EH (cell line): ENCODE measurements at regions not wholly inside any gene's neighbourhood (a gene's known extent, or its start where the extent isn't known, plus 50 kb on each side); places are given as distances from the start of the nearest gene placed in this dataset.
A peak's percentile ranks its signal among the peaks of the same experiment; 100 is the strongest.
"Not testable (repeated sequence)": the region's sequence is repeated elsewhere in the genome, so short reads cannot be mapped to it uniquely, and the experiment has no call there.

Experiments used
- DNase-seq: peaks from one replicate; pipeline ENCODE4 v3.0.0-alpha.2; 2015; ENCODE audit warnings: low read depth

DNA sequence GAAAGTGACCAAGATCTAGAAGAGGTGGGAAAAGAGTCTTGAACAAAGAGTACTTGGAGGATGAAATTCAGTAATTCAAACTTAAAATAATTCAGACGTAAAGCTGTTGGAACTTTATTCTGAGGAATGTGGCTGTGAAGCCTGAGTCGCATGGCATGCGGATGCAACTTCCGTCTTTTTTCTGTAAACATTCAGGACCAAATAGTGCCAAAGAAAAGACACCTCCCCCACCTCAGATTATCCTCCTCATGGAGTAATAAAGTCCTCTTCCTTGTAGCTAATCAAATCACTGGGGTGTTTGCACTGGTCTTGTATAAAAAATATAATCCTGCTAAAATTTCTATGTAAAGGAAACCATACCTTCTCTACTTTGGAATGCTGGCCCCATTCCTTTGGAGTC, 790.4 kb downstream of the TSN start:
- peak; percentile 42 for DNase-seq

DNA sequence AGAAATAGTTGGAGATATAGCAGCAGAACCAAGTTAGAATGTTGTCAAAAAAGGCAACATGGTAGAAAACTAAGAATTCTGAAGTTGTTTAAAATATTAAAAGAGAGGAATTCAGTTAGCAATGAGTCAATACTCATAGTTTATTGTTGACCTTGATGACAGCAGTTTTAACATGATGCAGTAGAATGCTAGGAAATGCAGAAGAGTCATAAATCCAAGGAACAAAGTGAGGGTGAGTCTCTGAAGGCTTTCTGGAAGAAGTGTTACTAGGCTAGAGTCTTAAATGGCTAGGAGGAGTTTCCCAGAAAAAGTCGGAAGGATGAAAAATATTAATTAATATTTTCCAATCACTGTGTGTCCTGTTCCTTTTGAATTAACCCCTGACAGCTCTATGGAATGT, 807.3 kb downstream of the TSN start:
- DNase-seq = no peak

DNA sequence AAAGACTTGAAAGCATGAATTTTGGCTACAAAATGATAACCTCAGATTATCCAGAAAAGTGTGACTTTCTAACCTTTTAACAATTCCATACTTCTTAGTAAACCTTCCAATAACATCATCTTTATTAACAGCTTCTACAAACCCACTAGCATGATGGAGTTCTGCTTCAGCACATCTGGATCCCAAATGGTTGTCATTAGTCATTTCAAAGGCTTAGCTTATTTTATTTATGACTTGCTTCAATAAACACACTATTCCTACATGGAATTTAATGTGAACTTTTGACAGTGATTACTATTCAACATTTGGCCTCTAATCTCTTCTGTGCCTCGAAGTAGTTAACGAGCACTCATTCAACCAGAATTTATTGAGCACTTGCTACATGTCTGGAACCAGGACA, 808.3 kb downstream of the TSN start:
- no peak for DNase-seq

DNA sequence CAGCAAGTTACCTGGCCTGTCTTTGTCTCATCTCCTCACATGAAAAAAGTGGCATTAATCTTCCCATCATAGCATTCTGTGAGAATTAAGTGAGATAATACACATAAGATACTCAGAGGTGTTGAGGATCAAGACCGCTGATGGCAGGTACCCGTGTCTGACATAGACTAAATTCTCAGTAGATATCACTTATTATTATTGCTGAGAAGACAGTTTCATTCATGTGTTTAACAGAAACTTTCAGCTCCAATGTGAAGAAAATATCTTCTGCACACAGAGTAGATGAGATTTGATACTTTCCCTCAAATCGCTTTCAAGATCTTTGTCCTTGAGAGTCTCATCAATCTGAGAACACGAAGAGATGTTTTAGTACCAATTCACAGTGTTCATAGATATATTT, 809.4 kb downstream of the TSN start:
- no peak for DNase-seq

DNA sequence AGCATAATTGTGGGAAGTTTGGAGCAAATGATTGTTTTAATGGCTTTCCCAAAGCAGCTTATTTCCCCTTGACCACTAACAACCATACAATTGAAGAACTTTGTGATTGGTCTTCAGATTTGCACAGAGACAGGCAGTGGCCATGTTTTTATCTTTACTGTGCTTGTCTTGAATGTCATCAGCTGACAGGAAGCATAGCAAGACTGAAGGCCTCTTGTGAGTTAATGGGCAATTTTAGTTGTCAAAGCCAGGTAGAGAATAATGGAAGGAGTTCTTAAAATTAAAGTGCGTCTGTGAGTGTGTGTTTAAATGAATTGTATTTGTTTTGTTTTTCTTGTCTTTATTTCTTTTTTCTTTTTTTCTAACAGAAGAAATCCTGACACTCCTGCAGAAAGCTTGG, 809.9 kb downstream of the TSN start:
- no peak for DNase-seq

DNA sequence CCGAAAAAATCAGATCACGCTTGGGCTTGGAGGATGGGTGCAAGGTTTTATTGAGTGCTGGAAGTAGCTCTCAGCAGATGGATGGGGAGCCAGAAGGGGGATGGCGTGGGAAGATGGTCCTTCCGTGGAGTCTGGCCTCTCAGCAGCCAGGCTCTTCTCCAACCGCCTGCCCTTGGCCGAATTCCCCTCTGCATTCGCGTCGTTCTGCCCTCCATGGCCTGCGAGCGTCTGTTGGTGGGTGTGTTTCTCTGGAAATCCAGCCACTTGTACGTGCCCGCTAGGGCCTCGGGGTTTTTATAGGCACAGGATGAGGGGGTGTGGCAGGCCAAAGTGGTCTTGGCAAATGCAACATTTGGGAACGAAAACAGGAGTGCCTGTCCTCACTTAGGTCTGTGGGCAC, 815.2 kb downstream of the TSN start:
- no peak for DNase-seq

DNA sequence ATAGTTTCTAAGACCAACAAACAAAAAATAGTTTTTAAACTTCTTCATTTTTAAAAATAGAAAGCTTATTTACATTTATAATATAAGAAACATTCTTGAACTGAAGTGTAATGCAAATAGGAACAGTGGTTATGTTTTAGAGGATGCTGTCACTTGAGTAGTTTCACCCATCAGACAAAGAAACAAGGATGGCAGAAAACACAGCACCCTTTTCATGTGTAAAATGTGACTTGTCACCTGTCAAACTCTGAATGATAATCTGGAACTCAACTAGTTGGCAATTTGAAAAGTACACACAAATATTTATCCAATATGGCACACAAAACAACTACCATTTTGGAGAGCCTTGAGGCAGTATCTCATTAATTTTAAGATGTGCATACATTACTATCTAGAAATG, 816.0 kb downstream of the TSN start:
- not testable (repeated sequence) for DNase-seq

DNA sequence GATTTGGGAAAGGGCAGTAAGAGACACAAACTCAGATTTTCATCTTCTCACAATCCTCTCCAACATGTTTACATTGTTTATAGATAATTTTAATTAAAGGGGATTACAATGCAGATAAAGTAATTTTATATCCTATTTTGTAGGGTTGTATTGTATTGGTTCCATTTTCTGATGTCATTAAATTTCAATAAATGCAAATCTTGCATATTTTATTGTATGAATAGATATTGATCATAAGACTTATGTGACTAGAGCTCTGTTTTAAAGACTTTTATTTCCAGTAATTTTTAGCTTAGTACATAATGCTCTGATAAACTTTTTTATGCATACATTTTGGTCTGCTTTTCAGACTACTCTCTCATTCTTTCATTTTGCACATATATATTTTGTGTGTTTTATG, 819.6 kb downstream of the TSN start:
- DNase-seq = no peak

DNA sequence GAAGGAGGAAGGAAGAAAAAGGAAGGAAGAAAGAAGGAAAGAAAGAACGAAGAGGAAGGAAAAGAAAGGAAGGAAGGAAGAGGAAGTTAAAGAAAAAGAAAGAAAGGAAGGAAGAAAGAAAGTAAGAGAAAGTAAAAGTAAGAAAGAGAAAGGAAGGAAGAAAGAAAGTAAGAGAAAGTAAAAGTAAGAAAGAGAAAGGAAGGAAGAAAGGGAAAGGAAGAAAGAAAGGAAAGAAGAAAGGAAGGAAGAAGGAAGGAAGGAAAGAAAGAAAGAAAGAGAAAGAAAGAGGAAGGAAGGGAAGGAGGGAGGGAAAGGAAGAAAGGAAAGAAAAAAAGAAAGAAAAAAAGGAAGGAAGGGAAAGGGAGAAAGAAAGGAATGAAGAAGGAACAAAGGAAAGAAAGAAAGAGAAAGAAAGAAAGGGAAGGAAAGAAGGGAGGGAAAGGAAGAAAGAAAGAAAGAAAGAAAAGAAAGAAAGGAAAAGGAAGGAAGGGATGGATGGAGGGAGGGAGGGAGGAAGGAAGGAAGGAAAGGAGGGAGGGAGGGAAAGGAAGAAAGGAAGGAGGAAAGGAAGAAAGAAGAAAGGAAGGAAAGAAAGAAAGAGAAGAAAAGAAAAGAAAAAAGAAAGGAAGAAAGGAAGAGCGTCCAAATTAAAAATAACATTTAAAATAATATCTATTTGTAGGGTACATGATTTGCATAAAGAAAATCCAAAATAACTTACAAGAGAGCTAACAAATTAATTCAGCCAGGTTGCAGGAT, 827.9 kb downstream of the TSN start:
- no peak for DNase-seq

DNA sequence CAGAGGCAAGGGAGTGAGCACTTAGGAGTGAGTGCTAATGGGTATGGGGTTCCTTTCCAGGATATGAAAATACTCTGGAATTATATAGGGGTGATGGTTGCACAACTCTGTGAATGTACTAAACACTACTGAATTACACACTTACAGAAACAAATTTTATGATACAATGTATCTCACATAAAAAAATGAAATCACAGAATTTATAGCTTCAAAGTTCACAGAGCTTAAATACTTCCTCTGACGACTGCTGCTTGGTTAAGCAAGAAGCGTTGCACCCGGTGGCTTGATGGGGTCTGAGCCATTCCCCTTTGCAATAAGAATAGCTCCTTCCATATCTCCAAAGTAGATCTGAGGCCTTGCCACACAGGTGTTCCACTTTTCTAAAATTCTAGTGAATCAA, 835.1 kb downstream of the TSN start:
- no peak for DNase-seq

DNA sequence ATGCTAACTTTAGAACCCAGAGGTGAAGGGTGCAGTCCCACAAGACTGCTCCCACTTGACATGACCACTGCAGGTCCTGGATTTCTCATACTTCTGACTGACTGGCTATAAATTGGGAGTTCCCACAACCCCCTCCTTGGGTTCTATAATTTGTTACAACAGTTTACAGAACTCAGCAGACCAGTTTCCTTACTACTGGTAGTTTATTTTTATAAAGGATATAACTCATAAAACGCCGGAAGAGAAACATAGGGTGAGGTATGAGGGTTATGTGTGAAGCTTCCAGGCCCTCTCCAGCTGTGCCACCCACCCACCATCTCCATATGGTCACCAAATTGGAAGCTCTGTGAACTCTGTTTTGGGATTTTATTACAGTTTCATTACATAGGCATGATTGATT, 839.6 kb downstream of the TSN start:
- no peak for DNase-seq

DNA sequence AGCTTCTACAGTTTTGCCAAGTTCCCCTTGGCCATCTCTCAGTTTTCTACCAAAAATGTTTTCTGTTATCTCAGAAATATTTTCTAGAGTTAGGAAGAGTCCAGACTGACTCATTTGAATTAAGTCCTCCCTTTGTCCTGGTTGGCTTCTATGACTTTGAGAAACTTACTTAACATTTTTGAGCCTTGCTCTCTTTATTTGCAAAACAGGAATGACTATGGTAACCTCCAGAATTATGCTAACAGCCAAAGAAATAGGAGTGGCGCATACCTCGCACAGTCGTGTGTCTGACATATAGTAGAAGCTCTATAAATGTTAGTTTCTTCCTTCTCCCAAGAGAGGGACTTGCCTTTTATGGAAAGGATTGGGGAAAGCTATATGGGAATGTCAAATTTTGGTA, 841.1 kb downstream of the TSN start:
- no peak for DNase-seq

DNA sequence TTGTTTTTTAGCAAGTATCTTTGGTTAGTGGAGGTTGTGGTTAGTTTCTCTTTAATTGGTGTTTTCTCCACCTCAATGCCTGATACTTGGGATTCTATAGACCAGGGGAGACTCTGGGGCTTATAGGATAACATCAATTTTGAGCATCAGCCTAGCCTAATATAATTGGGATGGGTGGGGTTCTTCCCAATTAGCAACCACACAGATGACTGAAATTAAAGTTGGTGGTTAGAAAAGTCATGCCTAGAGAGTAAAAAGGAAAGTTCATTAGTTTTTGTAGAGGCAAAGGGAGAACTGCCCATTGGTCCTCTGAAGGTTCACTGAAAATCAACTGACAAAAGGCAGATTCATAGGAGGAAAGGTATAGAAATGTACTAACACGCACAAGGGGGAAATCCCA, 843.3 kb downstream of the TSN start:
- DNase-seq = no peak

DNA sequence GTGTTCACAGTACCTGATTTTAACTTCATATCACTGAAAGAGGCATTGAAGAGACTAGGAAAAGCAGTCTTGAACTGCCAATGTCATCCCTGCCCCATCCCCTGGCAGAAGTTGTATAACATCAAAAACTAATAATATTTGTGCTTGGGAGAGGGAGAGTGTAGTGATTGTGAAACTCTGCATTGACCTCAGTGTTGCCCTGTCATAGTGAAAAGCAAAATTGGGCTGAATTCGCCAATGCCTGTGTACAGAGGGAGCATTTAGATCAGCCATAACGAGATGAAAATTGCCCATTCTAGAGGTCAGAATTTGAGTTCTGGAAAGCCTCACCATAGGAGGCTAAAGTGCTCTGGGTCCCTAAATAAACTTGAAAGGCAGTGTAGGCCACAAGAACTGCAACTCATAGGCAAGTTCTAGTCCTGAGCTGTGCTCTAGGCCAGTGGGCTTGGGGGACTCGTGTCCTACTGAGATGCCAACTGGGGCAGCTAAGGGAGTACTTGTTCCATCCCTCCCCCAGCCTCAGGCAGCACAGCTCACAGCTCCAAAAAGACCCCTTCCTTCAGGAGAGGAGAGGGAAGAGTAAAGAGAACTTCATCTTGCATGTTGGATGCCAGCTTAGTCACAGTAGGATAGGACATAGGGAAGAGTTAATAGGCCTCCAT, 855.6 kb downstream of the TSN start:
- DNase-seq = no peak

DNA sequence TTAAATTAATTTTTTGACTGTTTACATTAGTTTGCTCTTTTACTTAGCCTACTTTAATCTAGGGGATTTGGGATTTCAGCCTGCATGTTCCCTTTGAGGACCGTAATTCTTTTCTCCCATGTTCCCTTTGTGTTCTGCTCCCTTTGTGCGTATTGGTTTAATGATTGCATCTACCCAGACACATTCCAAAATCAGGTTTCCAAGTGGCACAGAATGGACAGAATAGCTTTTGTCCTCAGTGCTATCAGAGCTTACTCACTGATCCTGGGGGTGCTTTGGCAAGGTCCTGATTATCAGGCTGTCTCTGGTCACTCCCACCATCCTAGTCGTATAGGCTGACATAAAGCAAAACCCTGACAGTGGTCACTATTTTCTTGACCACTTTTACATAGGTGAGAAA, 867.5 kb downstream of the TSN start:
- no peak for DNase-seq

DNA sequence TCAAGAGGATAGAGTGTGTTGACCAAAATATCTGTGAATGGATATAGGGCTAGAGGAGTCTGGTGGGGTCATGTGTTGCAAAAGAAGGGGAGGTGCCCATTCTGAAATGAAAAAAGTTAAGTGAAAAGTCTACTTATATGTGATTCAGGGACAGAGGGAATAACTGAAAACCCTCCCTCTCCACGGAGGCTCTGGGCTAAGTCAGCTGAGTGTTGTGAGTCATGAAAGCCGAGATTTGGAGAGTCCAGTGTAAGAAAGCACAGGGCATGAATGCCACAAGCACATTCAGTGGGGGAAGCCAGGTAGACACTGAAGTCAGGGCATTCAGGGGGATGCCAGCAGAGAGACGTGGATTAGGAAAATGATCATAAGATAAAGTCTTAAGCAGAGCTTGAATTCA, 871.9 kb downstream of the TSN start:
- no peak for DNase-seq

DNA sequence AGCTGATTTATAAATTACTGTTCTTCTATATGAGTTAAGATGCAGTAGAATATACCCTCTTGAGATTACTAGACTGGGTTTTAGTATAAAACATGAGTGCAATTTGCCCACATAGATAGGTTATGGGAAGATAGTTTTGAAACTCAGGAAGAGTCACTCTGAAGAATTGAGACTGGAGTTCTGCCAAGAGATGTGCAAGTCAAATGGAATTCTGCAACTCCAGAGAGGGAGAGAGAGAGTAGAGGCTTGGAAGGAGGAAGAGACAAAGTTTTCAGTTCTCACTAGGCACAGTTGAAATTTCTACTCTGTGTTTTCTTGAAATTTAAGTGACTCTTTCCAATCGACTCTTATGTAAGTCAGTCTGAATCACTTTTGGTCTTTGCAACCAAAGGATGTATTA, 878.8 kb downstream of the TSN start:
- DNase-seq = peak; percentile 92

DNA sequence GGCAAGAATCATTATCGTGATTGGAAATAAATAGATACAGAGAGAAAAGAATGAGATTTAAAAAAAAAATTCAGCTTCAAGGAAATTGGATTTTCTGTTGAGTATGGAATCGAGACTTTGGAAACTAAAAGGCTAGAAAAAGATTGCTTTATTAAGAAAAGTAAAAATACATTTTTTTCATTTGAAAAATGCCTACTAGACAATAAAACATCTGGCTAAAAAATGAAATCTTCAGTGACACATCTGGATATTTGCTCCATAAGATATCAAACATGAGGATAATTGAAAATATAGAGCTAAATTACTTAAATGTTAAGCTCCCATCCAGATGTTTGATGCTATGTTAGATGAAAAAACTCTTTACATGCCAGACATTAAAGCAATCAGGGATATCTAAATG, 879.5 kb downstream of the TSN start:
- DNase-seq = no peak

DNA sequence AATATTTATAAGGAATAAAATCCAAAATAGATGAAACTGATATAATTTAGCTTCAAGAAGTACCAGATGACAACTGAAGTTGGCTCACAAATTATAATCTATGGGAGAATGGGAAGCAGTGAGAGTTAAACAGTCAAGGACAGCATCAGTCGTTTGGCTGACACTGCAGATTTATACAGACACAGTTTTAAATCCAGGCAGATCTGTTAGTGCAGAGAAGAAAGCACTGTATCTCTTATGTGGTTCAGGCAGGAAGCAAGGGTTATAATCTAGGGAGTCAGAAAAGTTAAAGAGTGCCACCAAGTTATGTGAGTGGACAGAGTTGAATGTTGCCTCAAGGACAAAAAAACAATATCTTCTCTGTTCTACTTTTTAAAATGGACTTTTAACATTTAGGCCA, 880.2 kb downstream of the TSN start:
- DNase-seq = no peak

DNA sequence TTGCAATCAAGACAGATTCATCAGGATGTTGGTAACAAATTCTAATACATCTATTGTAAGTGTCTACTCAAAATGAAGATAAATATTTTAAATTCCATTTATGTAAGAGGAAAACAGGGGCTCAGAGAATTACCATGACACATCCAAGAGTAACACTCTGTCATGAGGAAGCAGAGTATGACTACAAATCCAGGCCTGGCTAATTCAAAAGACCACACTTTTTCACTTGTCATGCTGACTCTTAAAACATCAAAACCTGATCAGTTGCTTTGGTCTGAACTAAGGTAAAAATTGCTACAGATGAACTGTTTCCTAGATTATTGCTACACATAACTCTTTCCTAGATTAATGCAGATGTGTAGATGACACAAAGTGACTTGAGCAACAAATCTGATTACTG, 880.6 kb downstream of the TSN start:
- DNase-seq = peak; percentile 63

DNA sequence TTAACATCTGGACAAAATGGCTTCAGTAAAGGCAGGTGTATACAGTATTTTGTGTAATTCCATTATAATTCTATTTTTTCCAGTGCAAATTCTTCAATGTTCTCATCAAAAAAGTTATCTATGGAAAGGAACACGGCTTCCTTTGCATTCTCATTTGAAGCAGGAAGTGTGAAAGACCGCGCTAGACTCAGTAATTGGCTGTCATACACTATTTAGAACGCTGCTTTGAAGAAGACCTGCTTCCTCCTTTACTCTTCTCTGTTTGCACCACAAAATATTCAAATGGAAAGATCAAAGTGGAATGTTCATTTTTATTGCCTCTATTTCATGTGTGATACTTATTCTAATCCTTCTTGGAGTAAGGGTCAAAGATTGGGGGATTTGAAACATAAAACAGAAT, 883.7 kb downstream of the TSN start:
- DNase-seq = no peak

DNA sequence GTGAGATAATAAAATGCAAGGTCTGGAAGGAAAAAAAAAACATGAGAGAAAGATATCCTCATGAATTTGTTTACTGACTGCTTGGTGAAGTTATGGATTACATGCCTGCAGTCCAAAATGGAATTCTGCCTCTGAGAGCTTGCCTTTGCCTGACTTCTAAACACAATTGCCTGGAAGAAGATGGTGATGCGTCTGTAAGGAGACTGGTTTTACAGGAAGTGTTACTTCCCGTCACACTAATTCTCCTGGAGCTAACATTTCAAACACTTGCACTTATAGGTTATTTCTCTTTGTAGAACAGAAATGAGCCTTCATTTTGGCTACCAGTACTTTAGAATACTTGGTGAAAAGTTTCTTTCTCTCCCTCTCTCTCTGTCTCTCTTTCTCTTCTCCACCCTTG, 884.3 kb downstream of the TSN start:
- DNase-seq = no peak

DNA sequence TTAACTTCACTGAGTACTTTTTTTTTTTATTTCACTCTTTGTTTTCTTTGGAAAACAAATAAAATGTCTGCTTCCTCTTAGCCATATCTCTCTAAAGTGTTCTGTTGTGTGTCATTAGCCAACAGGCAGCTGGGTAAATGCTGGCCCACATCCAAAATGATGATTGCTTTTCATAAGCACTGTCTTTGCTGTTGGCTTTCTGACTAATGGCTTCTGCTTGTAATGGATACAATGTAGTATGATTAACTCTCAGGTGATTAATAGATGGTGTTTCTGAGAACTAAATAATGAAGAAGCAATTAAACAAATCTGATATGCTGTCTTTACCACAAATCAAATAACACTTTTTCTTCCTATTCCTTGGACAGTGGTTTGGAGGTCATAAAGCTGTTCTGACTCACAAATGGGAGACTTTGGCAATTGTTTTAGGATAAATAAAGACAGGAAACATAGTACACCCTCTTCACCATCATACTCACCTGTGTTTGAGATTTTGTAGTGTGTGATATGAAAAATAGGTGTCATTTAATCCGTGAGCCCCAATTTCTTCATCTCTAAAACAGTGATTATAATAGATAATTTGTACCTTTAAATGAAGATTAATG, 888.4 kb downstream of the TSN start:
- peak; percentile 86 for DNase-seq

DNA sequence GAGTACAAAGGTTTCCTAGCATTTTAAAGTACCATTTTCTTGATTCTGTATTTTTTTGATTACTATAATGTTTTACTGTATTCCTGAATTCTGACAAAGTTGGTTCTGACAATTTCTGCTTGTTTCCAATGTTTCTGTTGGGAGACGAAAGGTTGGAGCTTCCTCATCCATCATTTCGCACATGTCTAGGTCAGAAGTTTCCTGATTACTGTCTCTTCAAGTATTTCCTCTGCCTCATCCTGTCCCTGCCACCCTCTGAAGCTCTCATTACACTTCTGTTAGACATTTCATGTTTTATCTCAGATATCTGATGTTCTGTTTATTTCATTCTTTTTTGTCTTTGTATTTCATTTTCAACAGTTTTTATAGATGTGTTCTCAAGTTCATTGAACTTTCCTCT, 895.8 kb downstream of the TSN start:
- DNase-seq = peak; percentile 15
